Breast epithelium (tissue), 4 donors: ENCODE measurements at regions not wholly inside any gene's neighbourhood (a gene's known extent, or its start where the extent isn't known, plus 50 kb on each side); places are given as distances from the start of the nearest gene placed in this dataset.

Source experiments
- DNase-seq, 2 donors: peaks; one replicate each; pipeline ENCODE4 v3.0.0-alpha.2; 2019; ENCODE audit warnings: low spot score in 2 of 2
- H3K27ac ChIP-seq, 2 donors: fragments of 200-600 bp; sonication (generic) in 1 of 2; one replicate each; pipeline ENCODE4 v1.5.1; 2016 to 2019; ENCODE audit warnings: mild to moderate bottlenecking in 1 of 2
- H3K27me3 ChIP-seq, 2 donors: fragments of 200-600 bp; sonication (generic) in 1 of 2; one replicate each; pipeline versions ENCODE4 v1.5.1 to v1.6.0; 2017 to 2019; ENCODE audit warnings: control low read depth in 1 of 2, mild to moderate bottlenecking in 1 of 2
- H3K36me3 ChIP-seq: fragments of 200-600 bp; one replicate; pipeline ENCODE4 v1.5.1; 2019
- H3K4me1 ChIP-seq, 2 donors: fragments of 200-600 bp; sonication (generic); one replicate each; pipeline ENCODE4 v1.5.1; 2016 to 2019; ENCODE audit warnings: control low read depth in 1 of 2
- H3K4me3 ChIP-seq, 3 donors: fragments of 200-600 bp; sonication (generic); 1 replicate in 2 of 3; 2 replicates in 1 of 3; pipeline ENCODE4 v1.5.1; 2016 to 2019; ENCODE audit warnings: mild to moderate bottlenecking in 3 of 3, moderate library complexity in 2 of 3
- H3K9me3 ChIP-seq, 2 donors: fragments of 200-600 bp; sonication (generic) in 1 of 2; one replicate each; pipeline ENCODE4 v1.5.1; 2016 to 2019; ENCODE audit warnings: control low read depth in 1 of 2
- CTCF ChIP-seq, 3 donors: fragments of 450-650 bp; IDR thresholded peaks; one replicate each; pipeline ENCODE4 v1.5.1; 2016 to 2017; ENCODE audit warnings: antibody characterized with exemption in 3 of 3, mild to moderate bottlenecking in 3 of 3, moderate library complexity in 3 of 3
- POLR2A ChIP-seq: fragments of 450-650 bp; IDR thresholded peaks from one replicate; pipeline ENCODE4 v1.6.1; 2016; ENCODE audit warnings: antibody characterized with exemption, mild to moderate bottlenecking, moderate library complexity
- POLR2AphosphoS5 ChIP-seq, 3 donors: sonication (generic); formaldehyde crosslinking; IDR thresholded peaks; one replicate each; pipeline ENCODE4 v1.6.1; 2017; ENCODE audit warnings: antibody characterized with exemption in 3 of 3
- intact Hi-C: fragments of 100-400 bp; cut with DNase I; formaldehyde crosslinking; loops from one replicate; pipeline ENCODE4 v1.15.1; 2023; ENCODE audit warnings: low total_unique reads

DNA sequence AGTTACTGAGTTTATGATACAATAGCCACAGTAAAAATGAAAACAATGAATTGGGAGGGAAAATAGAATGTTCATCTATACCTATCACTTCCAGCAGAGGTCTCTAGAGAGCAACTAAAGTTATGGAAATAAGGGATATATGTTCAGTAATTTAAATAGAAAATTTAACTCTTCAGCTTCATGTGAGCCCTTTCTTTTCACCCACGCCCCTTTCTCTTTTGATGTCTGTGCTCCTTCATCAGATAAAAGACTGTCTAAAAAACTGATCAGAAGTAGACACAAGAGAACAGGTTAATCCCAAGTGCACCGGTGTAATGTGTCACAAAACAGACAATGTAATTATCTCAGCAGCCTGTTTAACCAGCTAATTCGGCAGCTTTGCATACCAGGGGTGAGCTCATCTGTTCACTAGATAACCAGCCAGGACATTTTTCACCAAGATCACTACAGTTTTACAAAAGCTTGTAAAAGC lies 238.5 kb upstream of the ERBB4 start:
- Histone ChIP-seq H3K9me3 (no peaks in the 10 kb centered on the region), H3K4me3 (no peak overlapping the region), H3K4me1 (no peaks in the 10 kb centered on the region), H3K27me3 (no peaks in the 10 kb centered on the region), H3K27ac (no peak overlapping the region), H3K36me3 (no peaks in the 10 kb centered on the region)
- TF ChIP-seq POLR2AphosphoS5 (IDR thresholded peaks at IDR 0.05), result no peak
- TF ChIP-seq CTCF (IDR thresholded peaks at IDR 0.05), result peak; percentile 48 to 67 (median 61)
- no peak for DNase-seq
- intact Hi-C loops, result loop anchor here (5.0 kb wide), 1 partner anchor 375 kb away; the partner anchor contains the start of gene IKZF2

GRCh38 chr2:212773808-212774339 lies 235.3 kb upstream of the ERBB4 start:
- Histone ChIP-seq H3K27ac (no peak overlapping the region), H3K9me3 (no peaks in the 10 kb centered on the region), H3K36me3 (no peaks in the 10 kb centered on the region), H3K4me3 (no peak overlapping the region), H3K27me3 (no peaks in the 10 kb centered on the region), H3K4me1 (no peaks in the 10 kb centered on the region)
- no peak for DNase-seq
- TF ChIP-seq POLR2A (no peak), CTCF (IDR thresholded peaks at IDR 0.05) (no peak), POLR2AphosphoS5 (IDR thresholded peaks at IDR 0.05) (no peak)
- intact Hi-C loops, result no loop called here

DNA sequence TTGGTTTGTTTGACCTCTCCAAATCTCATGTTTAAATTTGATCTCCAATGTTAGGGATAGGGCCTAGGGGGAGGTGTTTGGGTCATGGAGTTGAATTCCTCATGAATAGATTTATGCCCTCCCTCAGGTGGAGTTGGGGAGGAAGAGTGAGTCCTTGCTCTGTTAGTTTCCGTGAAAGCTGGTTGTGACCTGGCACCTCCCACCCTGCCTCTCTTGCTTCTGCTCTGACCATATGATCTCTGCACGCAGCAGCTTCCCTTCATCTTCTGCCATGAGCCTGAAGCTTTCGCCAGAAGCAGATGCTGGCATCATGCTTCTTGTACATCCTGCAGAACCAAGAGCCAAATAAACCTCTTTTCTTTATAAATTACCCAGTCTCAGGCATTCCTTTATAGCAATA lies 231.6 kb upstream of the ERBB4 start:
- no peak overlapping the region for H3K4me3 ChIP-seq
- TF ChIP-seq POLR2A (no peak), POLR2AphosphoS5 (IDR thresholded peaks at IDR 0.05) (no peak), CTCF (IDR thresholded peaks at IDR 0.05) (no peak)
- H3K4me1 ChIP-seq, result no peaks in the 10 kb centered on the region
- H3K27ac ChIP-seq, result no peak overlapping the region
- no peaks in the 10 kb centered on the region for H3K27me3 ChIP-seq
- H3K36me3 ChIP-seq, result no peaks in the 10 kb centered on the region
- intact Hi-C loops, result no loop called here
- no peak for DNase-seq
- no peaks in the 10 kb centered on the region for H3K9me3 ChIP-seq

DNA sequence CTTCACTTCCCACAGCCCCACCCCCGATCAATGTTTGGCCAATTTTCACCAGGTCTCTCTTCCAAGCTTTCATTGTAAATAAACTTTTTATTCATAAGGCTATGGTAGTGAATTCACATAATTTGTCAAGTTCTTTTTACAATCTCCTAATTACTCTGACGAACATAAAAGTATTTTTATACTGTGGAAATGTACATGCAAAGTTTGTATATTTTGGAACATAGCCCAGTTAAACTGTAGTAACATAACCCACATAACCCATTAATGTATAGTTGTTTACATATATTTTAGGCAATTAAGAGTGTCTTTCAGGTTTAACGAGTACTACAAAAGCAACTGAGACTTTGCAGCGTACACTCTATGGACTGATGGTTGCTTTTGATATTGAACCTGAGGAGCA lies 228.3 kb upstream of the ERBB4 start:
- H3K27me3 ChIP-seq, result no peaks in the 10 kb centered on the region
- H3K9me3 ChIP-seq, result no peaks in the 10 kb centered on the region
- H3K27ac ChIP-seq, result no peak overlapping the region
- H3K4me1 ChIP-seq, result no peaks in the 10 kb centered on the region
- H3K4me3 ChIP-seq, result no peak overlapping the region
- no peaks in the 10 kb centered on the region for H3K36me3 ChIP-seq
- TF ChIP-seq CTCF (IDR thresholded peaks at IDR 0.05) (no peak), POLR2AphosphoS5 (IDR thresholded peaks at IDR 0.05) (no peak), POLR2A (no peak)
- DNase-seq, result no peak
- intact Hi-C loops, result no loop called here

DNA sequence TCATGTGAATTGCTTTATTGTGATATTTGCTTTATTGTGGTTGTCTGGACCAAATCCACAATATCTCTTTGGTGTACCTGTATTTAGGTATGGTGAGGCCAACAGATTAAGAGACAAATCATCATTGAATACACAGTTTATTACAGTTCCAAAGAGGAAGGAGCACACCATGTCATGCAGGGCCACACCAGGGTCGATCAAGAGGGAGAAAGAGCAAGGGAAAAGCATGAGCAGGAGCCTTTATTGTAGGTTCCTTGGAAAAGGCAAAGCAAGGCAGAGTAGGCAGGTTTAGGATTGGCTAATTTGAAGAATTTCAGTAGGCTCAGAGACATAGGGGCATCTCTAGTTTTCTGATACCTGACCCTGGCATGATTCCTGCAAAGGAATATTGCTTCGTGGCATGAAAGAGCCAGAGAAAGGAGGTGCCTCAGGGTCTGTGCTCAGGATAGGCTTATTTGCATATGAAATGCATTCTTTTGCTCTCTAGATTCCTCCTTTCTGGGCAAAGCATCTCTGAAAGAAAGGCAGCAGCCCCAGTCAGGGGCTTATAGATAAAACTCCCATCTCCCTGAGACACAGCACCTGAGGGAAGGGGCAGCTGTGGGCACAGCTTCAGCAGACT lies 214.2 kb upstream of the ERBB4 start:
- DNase-seq, result no peak
- H3K36me3 ChIP-seq, result no peaks in the 10 kb centered on the region
- intact Hi-C loops, result no loop called here
- no peak overlapping the region for H3K27ac ChIP-seq
- peaks cover 9 to 30% of the 10 kb centered on the region in 2 donors for H3K9me3 ChIP-seq
- H3K4me1 ChIP-seq, result no peaks in the 10 kb centered on the region
- no peak overlapping the region for H3K4me3 ChIP-seq
- no peak for TF ChIP-seq POLR2A
- no peak for TF ChIP-seq POLR2AphosphoS5 (IDR thresholded peaks at IDR 0.05)
- no peak for TF ChIP-seq CTCF (IDR thresholded peaks at IDR 0.05)
- no peaks in the 10 kb centered on the region for H3K27me3 ChIP-seq
